Stomach (tissue), 8 donors: ENCODE measurements at regions not wholly inside any gene's neighbourhood (a gene's known extent, or its start where the extent isn't known, plus 50 kb on each side); places are given as distances from the start of the nearest gene placed in this dataset.

ENCODE experiments used
- DNase-seq, 2 donors: peaks; one replicate each; pipeline versions ENCODE4 v3.0.0 to v3.0.0-alpha.2; 2013 to 2019
- H3K27ac ChIP-seq, 5 donors: fragments of 200-600 bp in 4 of 5; sonication (generic) in 4 of 5; one replicate each; pipeline ENCODE4 v1.5.1; 2013 to 2019; ENCODE audit warnings: mild to moderate bottlenecking in 1 of 5, moderate library complexity in 1 of 5
- H3K27me3 ChIP-seq, 3 donors: fragments of 200-600 bp; sonication (generic); one replicate each; pipeline ENCODE4 v1.5.1; 2017 to 2019; ENCODE audit warnings: mixed run types in 1 of 3
- H3K36me3 ChIP-seq, 4 donors: fragments of 200-600 bp; sonication (generic); 1 replicate in 3 of 4; 2 replicates in 1 of 4; pipeline ENCODE4 v1.5.1; 2016 to 2019
- H3K4me1 ChIP-seq, 4 donors: fragments of 200-600 bp; sonication (generic); one replicate each; pipeline ENCODE4 v1.5.1; 2016 to 2019
- H3K4me3 ChIP-seq, 4 donors: fragments of 200-600 bp; sonication (generic) in 3 of 4; one replicate each; pipeline ENCODE4 v1.5.1; 2016 to 2019; ENCODE audit warnings: mild to moderate bottlenecking in 1 of 4
- H3K9me3 ChIP-seq, 4 donors: fragments of 200-600 bp; sonication (generic); one replicate each; pipeline ENCODE4 v1.5.1; 2016 to 2019
- CTCF ChIP-seq, 7 experiments: fragments of 450-650 bp in 4 of 7; fragments of 200-600 bp in 3 of 7; sonication (generic) in 3 of 7; IDR thresholded peaks; one replicate each; pipeline ENCODE4 v1.5.1; 2016 to 2019; ENCODE audit warnings: antibody characterized with exemption in 7 of 7, control low read depth in 2 of 7, mild to moderate bottlenecking in 1 of 7
- EP300 ChIP-seq: sonication (generic); formaldehyde crosslinking; IDR thresholded peaks from one replicate; pipeline ENCODE4 v1.6.1; 2017; ENCODE audit warnings: antibody characterized with exemption
- POLR2A ChIP-seq, 4 donors: fragments of 450-650 bp; IDR thresholded peaks; one replicate each; pipeline ENCODE4 v1.6.1; 2016; ENCODE audit warnings: antibody characterized with exemption in 4 of 4, control low read depth in 2 of 4, mild to moderate bottlenecking in 1 of 4, moderate library complexity in 1 of 4
- POLR2AphosphoS5 ChIP-seq, 3 donors: sonication (generic); formaldehyde crosslinking; IDR thresholded peaks; one replicate each; pipeline ENCODE4 v1.6.1; 2016; ENCODE audit warnings: antibody characterized with exemption in 3 of 3
- WGBS, 5 donors: extraction: QIAGEN DNeasy Blood & Tissue Kit in 3 of 5; methylation state at CpG; one replicate each; pipeline versions ENCODE4 v1.1.5 to v1.1.7; 2013 to 2018; 5-methylcytosine and 5-hydroxymethylcytosine counted together
- intact Hi-C: fragments of 100-400 bp; cut with DNase I; formaldehyde crosslinking; loops from one replicate; pipeline ENCODE4 v1.15.1; 2023; ENCODE audit warnings: low total_unique reads
- donor health status: healthy with polysubstance abuse.
- donor health status: Bipolar disorder and iron deficiency.
- donor health status: healthy.

GRCh38 chr21:35849144-35849543 is 211.2 kb downstream of the SETD4 start:
- Histone ChIP-seq H3K36me3 (no peaks in the 10 kb centered on the region), H3K27me3 (peaks cover 0 to 18% (median 0%) of the 10 kb centered on the region in 3 donors), H3K9me3 (no peaks in the 10 kb centered on the region), H3K27ac (no peak overlapping the region), H3K4me1 (peaks cover 0 to 12% (median 2%) of the 10 kb centered on the region in 4 donors), H3K4me3 (no peak overlapping the region)
- WGBS, 5 donors = 37 to 62% (median 50%) methylated on average over 4 of the region's 4 CpGs
- TF ChIP-seq POLR2AphosphoS5 (IDR thresholded peaks at IDR 0.05) = no peak
- TF ChIP-seq EP300 = no peak
- no peak for TF ChIP-seq CTCF (IDR thresholded peaks at IDR 0.05)
- TF ChIP-seq POLR2A (IDR thresholded peaks at IDR 0.05) = no peak
- peak in 1 of 2 donors; percentile 37 for DNase-seq
- intact Hi-C loops = no loop called here

- intact Hi-C loops = no loop called here
- TF ChIP-seq POLR2AphosphoS5 (IDR thresholded peaks at IDR 0.05) = no peak
- no peak for TF ChIP-seq CTCF (IDR thresholded peaks at IDR 0.05)
- TF ChIP-seq POLR2A (IDR thresholded peaks at IDR 0.05) = no peak
- no peak for TF ChIP-seq EP300
- Histone ChIP-seq H3K4me1 (no peaks in the 10 kb centered on the region), H3K36me3 (no peaks in the 10 kb centered on the region), H3K4me3 (no peak overlapping the region), H3K27me3 (no peaks in the 10 kb centered on the region), H3K9me3 (no peaks in the 10 kb centered on the region), H3K27ac (no peak overlapping the region)
- peak in 1 of 2 donors; percentile 34 for DNase-seq
- 61 to 79% (median 68%) methylated on average over 7 of the region's 7 CpGs for WGBS, 5 donors
These were observed 216.2 kb downstream of the SETD4 start for GRCh38 chr21:35843911-35844667.

GRCh38 chr21:35840949-35841348 is 219.4 kb downstream of the SETD4 start:
- Histone ChIP-seq H3K4me1 (no peaks in the 10 kb centered on the region), H3K9me3 (no peaks in the 10 kb centered on the region), H3K36me3 (no peaks in the 10 kb centered on the region), H3K27me3 (no peaks in the 10 kb centered on the region), H3K4me3 (no peak overlapping the region), H3K27ac (no peak overlapping the region)
- WGBS, 5 donors = 78 to 85% (median 82%) methylated on average over 2 of the region's 2 CpGs
- intact Hi-C loops = no loop called here
- no peak for DNase-seq
- no peak for TF ChIP-seq POLR2A (IDR thresholded peaks at IDR 0.05)
- no peak for TF ChIP-seq POLR2AphosphoS5 (IDR thresholded peaks at IDR 0.05)
- no peak for TF ChIP-seq EP300
- TF ChIP-seq CTCF (IDR thresholded peaks at IDR 0.05) = no peak

- H3K4me3 ChIP-seq = no peak overlapping the region
- H3K36me3 ChIP-seq = no peaks in the 10 kb centered on the region
- TF ChIP-seq POLR2A (IDR thresholded peaks at IDR 0.05) = no peak
- TF ChIP-seq CTCF (IDR thresholded peaks at IDR 0.05) = peak in 5 of 7 experiments; percentile 58 to 72 (median 68)
- WGBS, 5 donors = 93 to 100% (median 94%) methylated on average over 2 of the region's 2 CpGs
- no peaks in the 10 kb centered on the region for H3K27me3 ChIP-seq
- no peaks in the 10 kb centered on the region for H3K9me3 ChIP-seq
- peak; percentile 67 to 90 for DNase-seq
- no peak overlapping the region for H3K27ac ChIP-seq
- intact Hi-C loops = no loop called here
- no peaks in the 10 kb centered on the region for H3K4me1 ChIP-seq
These were observed 220.0 kb downstream of the SETD4 start for GRCh38 chr21:35840197-35840799.
